HepG2 (cell line): ENCODE measurements at regions not wholly inside any gene's neighbourhood (a gene's known extent, or its start where the extent isn't known, plus 50 kb on each side); places are given as distances from the start of the nearest gene placed in this dataset.

Source experiments
- ATAC-seq: fragments of 200-7000 bp; cut with Tn5 transposase; 3 replicates; pipeline ENCODE4 v1.9.1; 2020; ENCODE audit warnings: mild to moderate bottlenecking, moderate library complexity
- BruUV-seq: library from RNA; stranded (reverse); fragments of 400-500 nt; replicated peaks from 2 replicates; lab custom pipeline; 2021; lab: Mats Ljungman, UMichigan
- CTCF ChIA-PET: fragments of 300-600 bp; formaldehyde crosslinking; extraction: SDS; loops from one replicate; lab custom pipeline; 2021; ENCODE audit warnings: low total read pairs, inconsistent platforms, low intra/inter-chr PET ratio; lab: Yijun Ruan, JAX
- POLR2A ChIA-PET: fragments of 350-600 bp; sonication (Branson Sonifier 250); formaldehyde crosslinking; loops from one replicate; lab custom pipeline; 2020; ENCODE audit warnings: antibody characterized with exemption, inconsistent platforms; lab: Yijun Ruan, JAX
- DNase-seq: peaks from one replicate; pipeline ENCODE4 v3.0.0-alpha.2; 2015; ENCODE audit warnings: low spot score
- FAIRE-seq: peaks from 3 replicates; lab custom pipeline; 2011; peaks lifted over from hg19 to GRCh38; lab: Jason Lieb, UNC
- H2AFZ ChIP-seq: one replicate; pipeline ENCODE4 v1.6.1; 2011; ENCODE audit warnings: low read length, inconsistent platforms
- H3K27ac ChIP-seq: fragments of 300-600 bp; 3 replicates; pipeline ENCODE4 v1.8.0; 2011; ENCODE audit warnings: mixed run types, mild to moderate bottlenecking, mixed read lengths, low read length, inconsistent platforms; ENCODE audit not compliant: insufficient read depth; ENCODE audit errors: extremely low read length
- H3K27me3 ChIP-seq, 2 experiments: fragments of 200-600 bp in 1 of 2; 2 replicates in 1 of 2; 3 replicates in 1 of 2; pipeline versions ENCODE4 v1.6.0 to v1.8.0; 2011; ENCODE audit warnings: low read length in 2 of 2, mild to moderate bottlenecking in 2 of 2, moderate library complexity in 2 of 2, inconsistent platforms in 1 of 2; ENCODE audit not compliant: insufficient read depth in 2 of 2, control insufficient read depth in 1 of 2
- H3K36me3 ChIP-seq, 2 experiments: fragments of 200-600 bp in 1 of 2; replicated peaks in 1 of 2; 2 replicates in 1 of 2; 3 replicates in 1 of 2; pipeline versions ENCODE4 v1.5.1 to v1.8.0; 2011; ENCODE audit warnings: low read length in 2 of 2, inconsistent platforms in 1 of 2; ENCODE audit not compliant: insufficient read depth in 2 of 2, control insufficient read depth in 1 of 2
- H3K4me1 ChIP-seq: 2 replicates; pipeline ENCODE4 v1.5.1; 2012; ENCODE audit warnings: low read length, inconsistent platforms; ENCODE audit not compliant: insufficient read depth
- H3K4me2 ChIP-seq: 2 replicates; pipeline ENCODE4 v1.6.0; 2011; ENCODE audit warnings: low read depth, low read length, inconsistent platforms
- H3K4me3 ChIP-seq, 3 experiments: fragments of 200-600 bp in 1 of 3; sonication (generic), shearing (Covaris generic) in 1 of 3; replicated peaks in 1 of 3; 2 replicates each; pipeline ENCODE4 v1.5.1; 2011 to 2016; ENCODE audit warnings: low read length in 3 of 3, inconsistent platforms in 2 of 3, low read depth in 2 of 3, mild to moderate bottlenecking in 2 of 3, control low read depth in 1 of 3, mixed read lengths in 1 of 3; ENCODE audit not compliant: insufficient read depth in 1 of 3
- H3K79me2 ChIP-seq: one replicate; pipeline ENCODE4 v1.6.1; 2011; ENCODE audit warnings: low read length, inconsistent platforms; ENCODE audit not compliant: insufficient read depth
- H3K9ac ChIP-seq: 2 replicates; pipeline ENCODE4 v1.6.0; 2011; ENCODE audit warnings: mild to moderate bottlenecking, low read depth, low read length, inconsistent platforms; ENCODE audit not compliant: insufficient read depth
- H3K9me3 ChIP-seq: 2 replicates; pipeline ENCODE4 v1.5.1; 2012; ENCODE audit warnings: mild to moderate bottlenecking, low read length
- H4K20me1 ChIP-seq: 2 replicates; pipeline ENCODE4 v1.6.0; 2011; ENCODE audit warnings: inconsistent platforms, mild to moderate bottlenecking, low read length, moderate library complexity; ENCODE audit not compliant: insufficient read depth
- AHR ChIP-seq: IDR thresholded peaks from 2 replicates; pipeline ENCODE4 v1.6.1; 2018; ENCODE audit warnings: missing genetic modification reagents, missing compliant biosample characterization
- AKAP8 ChIP-seq: sonication (generic); formaldehyde crosslinking; IDR thresholded peaks from 2 replicates; pipeline ENCODE4 v1.5.1; 2020; ENCODE audit warnings: mild to moderate bottlenecking, missing genetic modification reagents
- EEA1 ChIP-seq: sonication (generic); formaldehyde crosslinking; IDR thresholded peaks from 2 replicates; pipeline ENCODE4 v1.5.1; 2020; ENCODE audit warnings: mild to moderate bottlenecking, missing genetic modification reagents, borderline replicate concordance
- JUN ChIP-seq: sonication (generic); formaldehyde crosslinking; IDR thresholded peaks from 2 replicates; pipeline ENCODE4 v1.4.0; 2020; ENCODE audit warnings: mild to moderate bottlenecking, missing genetic modification reagents
- NONO ChIP-seq, 2 experiments: fragments of 450-650 bp in 1 of 2; sonication (generic) in 1 of 2; formaldehyde crosslinking in 1 of 2; IDR thresholded peaks in 1 of 2; conservative IDR thresholded peaks in 1 of 2; 2 replicates each; pipeline versions ENCODE4 v1.6.1 to v1.8.0; 2017 to 2022; ENCODE audit warnings: mild to moderate bottlenecking in 1 of 2, missing genetic modification reagents in 1 of 2, moderate library complexity in 1 of 2
- PHF8 ChIP-seq: sonication (generic); formaldehyde crosslinking; IDR thresholded peaks from 2 replicates; pipeline ENCODE4 v1.5.0; 2020; ENCODE audit warnings: missing genetic modification reagents
- PITX1 ChIP-seq: sonication (generic); formaldehyde crosslinking; IDR thresholded peaks from 2 replicates; pipeline ENCODE4 v1.5.1; 2020; ENCODE audit warnings: mild to moderate bottlenecking, missing genetic modification reagents
- SNAI1 ChIP-seq: sonication (generic); formaldehyde crosslinking; IDR thresholded peaks from 2 replicates; pipeline ENCODE4 v1.5.0; 2020; ENCODE audit warnings: mild to moderate bottlenecking, missing genetic modification reagents, borderline replicate concordance
- SRY ChIP-seq: sonication (generic); formaldehyde crosslinking; IDR thresholded peaks from 2 replicates; pipeline ENCODE4 v1.8.0; 2022; ENCODE audit warnings: mild to moderate bottlenecking, missing genetic modification reagents
- ZBTB26 ChIP-seq: IDR thresholded peaks from 2 replicates; pipeline ENCODE4 v1.6.1; 2016; ENCODE audit warnings: missing compliant biosample characterization, missing genetic modification reagents, borderline replicate concordance
- ZNF263 ChIP-seq: sonication (generic); formaldehyde crosslinking; IDR thresholded peaks from 2 replicates; pipeline ENCODE4 v1.4.0; 2020; ENCODE audit warnings: missing genetic modification reagents
- ZNF7 ChIP-seq: IDR thresholded peaks from 2 replicates; pipeline ENCODE4 v1.6.1; 2016; ENCODE audit warnings: missing biosample characterization, missing genetic modification reagents
- ZNF724P ChIP-seq: sonication (generic); formaldehyde crosslinking; IDR thresholded peaks from 2 replicates; pipeline ENCODE4 v1.8.0; 2022; ENCODE audit warnings: missing genetic modification reagents, borderline replicate concordance
- WGBS: methylation state at CpG from one replicate; pipeline ENCODE4 v1.1.6; 2017; ENCODE audit warnings: low lambda C conversion rate; 5-methylcytosine and 5-hydroxymethylcytosine counted together
- in situ Hi-C: cut with HindIII; loops from 2 replicates; pipeline ENCODE4 v1.10.0; 2017; ENCODE audit warnings: low pct_unique_long_range_greater_than_20kb; ENCODE audit not compliant: extremely low pct_ligation_motif_present
- intact Hi-C: fragments of 100-400 bp; cut with micrococcal nuclease; formaldehyde crosslinking; loops from one replicate; pipeline ENCODE4 v1.10.0; 2022; ENCODE audit not compliant: unreplicated experiment
- TF ChIP-seq, protein P1 (sequence below): sonication (generic); formaldehyde crosslinking; IDR thresholded peaks from 2 replicates; pipeline ENCODE4 v1.4.0; 2020; ENCODE audit warnings: missing genetic modification reagents, mild to moderate bottlenecking, borderline replicate concordance
- TF ChIP-seq, protein P2 (sequence below): sonication (generic); formaldehyde crosslinking; IDR thresholded peaks from 2 replicates; pipeline ENCODE4 v1.9.0; 2021; ENCODE audit warnings: missing genetic modification reagents, borderline replicate concordance
- TF ChIP-seq, protein P3 (sequence below): sonication (generic); formaldehyde crosslinking; IDR thresholded peaks from 2 replicates; pipeline ENCODE4 v1.4.0; 2020; ENCODE audit warnings: missing genetic modification reagents, borderline replicate concordance

- H3K27me3 ChIP-seq = no peaks in the 10 kb centered on the region
- no TSS peak for BruUV-seq
- no peaks in the 10 kb centered on the region for H3K9me3 ChIP-seq
- WGBS = 8% methylated on average over 1 of the region's 1 CpG
- no peaks in the 10 kb centered on the region for H3K36me3 ChIP-seq
- ChIA-PET POLR2A (no interaction called here), CTCF (no interaction called here)
- intact Hi-C loops = no loop called here
- H3K79me2 ChIP-seq = no peaks in the 10 kb centered on the region
- H3K27ac ChIP-seq = no peak overlapping the region
- H3K4me2 ChIP-seq = no peak overlapping the region
- no peak for FAIRE-seq
- no peaks in the 10 kb centered on the region for H4K20me1 ChIP-seq
- H2AFZ ChIP-seq = no peak overlapping the region
- no peak for DNase-seq
- no peak for TF ChIP-seq PITX1 (CRISPR knock-in tag)
- TF ChIP-seq ZNF7 (CRISPR knock-in tag) = no peak
- TF ChIP-seq, protein P1, sequence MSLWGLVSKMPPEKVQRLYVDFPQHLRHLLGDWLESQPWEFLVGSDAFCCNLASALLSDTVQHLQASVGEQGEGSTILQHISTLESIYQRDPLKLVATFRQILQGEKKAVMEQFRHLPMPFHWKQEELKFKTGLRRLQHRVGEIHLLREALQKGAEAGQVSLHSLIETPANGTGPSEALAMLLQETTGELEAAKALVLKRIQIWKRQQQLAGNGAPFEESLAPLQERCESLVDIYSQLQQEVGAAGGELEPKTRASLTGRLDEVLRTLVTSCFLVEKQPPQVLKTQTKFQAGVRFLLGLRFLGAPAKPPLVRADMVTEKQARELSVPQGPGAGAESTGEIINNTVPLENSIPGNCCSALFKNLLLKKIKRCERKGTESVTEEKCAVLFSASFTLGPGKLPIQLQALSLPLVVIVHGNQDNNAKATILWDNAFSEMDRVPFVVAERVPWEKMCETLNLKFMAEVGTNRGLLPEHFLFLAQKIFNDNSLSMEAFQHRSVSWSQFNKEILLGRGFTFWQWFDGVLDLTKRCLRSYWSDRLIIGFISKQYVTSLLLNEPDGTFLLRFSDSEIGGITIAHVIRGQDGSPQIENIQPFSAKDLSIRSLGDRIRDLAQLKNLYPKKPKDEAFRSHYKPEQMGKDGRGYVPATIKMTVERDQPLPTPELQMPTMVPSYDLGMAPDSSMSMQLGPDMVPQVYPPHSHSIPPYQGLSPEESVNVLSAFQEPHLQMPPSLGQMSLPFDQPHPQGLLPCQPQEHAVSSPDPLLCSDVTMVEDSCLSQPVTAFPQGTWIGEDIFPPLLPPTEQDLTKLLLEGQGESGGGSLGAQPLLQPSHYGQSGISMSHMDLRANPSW (CRISPR knock-in tag) = no peak
- TF ChIP-seq, protein P2, sequence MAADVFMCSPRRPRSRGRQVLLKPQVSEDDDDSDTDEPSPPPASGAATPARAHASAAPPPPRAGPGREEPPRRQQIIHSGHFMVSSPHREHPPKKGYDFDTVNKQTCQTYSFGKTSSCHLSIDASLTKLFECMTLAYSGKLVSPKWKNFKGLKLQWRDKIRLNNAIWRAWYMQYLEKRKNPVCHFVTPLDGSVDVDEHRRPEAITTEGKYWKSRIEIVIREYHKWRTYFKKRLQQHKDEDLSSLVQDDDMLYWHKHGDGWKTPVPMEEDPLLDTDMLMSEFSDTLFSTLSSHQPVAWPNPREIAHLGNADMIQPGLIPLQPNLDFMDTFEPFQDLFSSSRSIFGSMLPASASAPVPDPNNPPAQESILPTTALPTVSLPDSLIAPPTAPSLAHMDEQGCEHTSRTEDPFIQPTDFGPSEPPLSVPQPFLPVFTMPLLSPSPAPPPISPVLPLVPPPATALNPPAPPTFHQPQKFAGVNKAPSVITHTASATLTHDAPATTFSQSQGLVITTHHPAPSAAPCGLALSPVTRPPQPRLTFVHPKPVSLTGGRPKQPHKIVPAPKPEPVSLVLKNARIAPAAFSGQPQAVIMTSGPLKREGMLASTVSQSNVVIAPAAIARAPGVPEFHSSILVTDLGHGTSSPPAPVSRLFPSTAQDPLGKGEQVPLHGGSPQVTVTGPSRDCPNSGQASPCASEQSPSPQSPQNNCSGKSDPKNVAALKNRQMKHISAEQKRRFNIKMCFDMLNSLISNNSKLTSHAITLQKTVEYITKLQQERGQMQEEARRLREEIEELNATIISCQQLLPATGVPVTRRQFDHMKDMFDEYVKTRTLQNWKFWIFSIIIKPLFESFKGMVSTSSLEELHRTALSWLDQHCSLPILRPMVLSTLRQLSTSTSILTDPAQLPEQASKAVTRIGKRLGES (CRISPR knock-in tag) = no peak
- TF ChIP-seq NONO (IDR thresholded peaks at IDR 0.05) = no peak
- no peak for TF ChIP-seq NONO (CRISPR knock-in tag; conservative IDR thresholded peaks at IDR 0.05)
- TF ChIP-seq, protein P3, sequence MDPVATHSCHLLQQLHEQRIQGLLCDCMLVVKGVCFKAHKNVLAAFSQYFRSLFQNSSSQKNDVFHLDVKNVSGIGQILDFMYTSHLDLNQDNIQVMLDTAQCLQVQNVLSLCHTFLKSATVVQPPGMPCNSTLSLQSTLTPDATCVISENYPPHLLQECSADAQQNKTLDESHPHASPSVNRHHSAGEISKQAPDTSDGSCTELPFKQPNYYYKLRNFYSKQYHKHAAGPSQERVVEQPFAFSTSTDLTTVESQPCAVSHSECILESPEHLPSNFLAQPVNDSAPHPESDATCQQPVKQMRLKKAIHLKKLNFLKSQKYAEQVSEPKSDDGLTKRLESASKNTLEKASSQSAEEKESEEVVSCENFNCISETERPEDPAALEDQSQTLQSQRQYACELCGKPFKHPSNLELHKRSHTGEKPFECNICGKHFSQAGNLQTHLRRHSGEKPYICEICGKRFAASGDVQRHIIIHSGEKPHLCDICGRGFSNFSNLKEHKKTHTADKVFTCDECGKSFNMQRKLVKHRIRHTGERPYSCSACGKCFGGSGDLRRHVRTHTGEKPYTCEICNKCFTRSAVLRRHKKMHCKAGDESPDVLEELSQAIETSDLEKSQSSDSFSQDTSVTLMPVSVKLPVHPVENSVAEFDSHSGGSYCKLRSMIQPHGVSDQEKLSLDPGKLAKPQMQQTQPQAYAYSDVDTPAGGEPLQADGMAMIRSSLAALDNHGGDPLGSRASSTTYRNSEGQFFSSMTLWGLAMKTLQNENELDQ (CRISPR knock-in tag) = no peak
- no peak for TF ChIP-seq PHF8 (CRISPR knock-in tag)
- no peak for TF ChIP-seq ZBTB26 (CRISPR knock-in tag)
- no peak for TF ChIP-seq SRY (CRISPR knock-in tag)
- TF ChIP-seq JUN (CRISPR knock-in tag) = no peak
- TF ChIP-seq SNAI1 = no peak
- no peak for TF ChIP-seq ZNF724P
- no peak for TF ChIP-seq ZNF263 (CRISPR knock-in tag)
- no peak for TF ChIP-seq AHR
- TF ChIP-seq EEA1 (CRISPR knock-in tag) = no peak
- no peak for TF ChIP-seq AKAP8 (CRISPR knock-in tag)
- in situ Hi-C loops = no loop called here
- H3K4me1 ChIP-seq = no peaks in the 10 kb centered on the region
- no peak overlapping the region for H3K4me3 ChIP-seq
- no peak for ATAC-seq
- H3K9ac ChIP-seq = no peak overlapping the region
Measured at GRCh38 chr13:90806016-90806615, 541.4 kb upstream of the MIR17HG start.
